Stimulated activated CD8-positive, alpha-beta memory T cell treated with anti-CD3 and anti-CD28 coated beads, Interleukin-4, amount 100 ng/mL, for 48 hours (primary cell): ENCODE measurements at regions not wholly inside any gene's neighbourhood (a gene's known extent, or its start where the extent isn't known, plus 50 kb on each side); places are given as distances from the start of the nearest gene placed in this dataset.

Experiments used
- DNase-seq: peaks from one replicate; pipeline ENCODE4 v3.0.0-alpha.2; 2020

DNA sequence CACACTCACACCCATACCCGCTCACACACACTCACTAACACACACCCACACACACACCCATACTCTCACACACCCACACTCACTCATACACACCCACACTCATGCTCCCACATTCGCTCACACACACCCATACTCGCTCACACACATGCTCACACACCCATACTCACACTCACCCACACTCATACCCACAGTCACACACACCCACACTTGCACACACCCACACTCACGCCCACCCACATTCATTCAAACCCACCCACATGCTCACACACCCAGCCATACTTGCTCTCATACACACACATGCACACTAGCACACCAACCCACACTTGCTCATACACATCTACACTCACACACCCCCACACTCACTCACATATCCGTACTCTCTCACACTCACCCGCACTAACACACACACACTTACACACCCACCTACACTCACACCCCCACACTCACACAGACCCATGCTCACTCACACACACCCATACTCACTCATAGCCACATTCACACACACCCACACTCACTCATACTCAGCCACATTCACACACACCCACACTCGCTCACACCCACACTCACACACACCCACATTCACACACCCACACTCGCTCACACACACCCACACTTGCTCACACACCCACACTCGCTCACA lies 322.4 kb upstream of the N4BP1 start:
- no peak for DNase-seq

DNA sequence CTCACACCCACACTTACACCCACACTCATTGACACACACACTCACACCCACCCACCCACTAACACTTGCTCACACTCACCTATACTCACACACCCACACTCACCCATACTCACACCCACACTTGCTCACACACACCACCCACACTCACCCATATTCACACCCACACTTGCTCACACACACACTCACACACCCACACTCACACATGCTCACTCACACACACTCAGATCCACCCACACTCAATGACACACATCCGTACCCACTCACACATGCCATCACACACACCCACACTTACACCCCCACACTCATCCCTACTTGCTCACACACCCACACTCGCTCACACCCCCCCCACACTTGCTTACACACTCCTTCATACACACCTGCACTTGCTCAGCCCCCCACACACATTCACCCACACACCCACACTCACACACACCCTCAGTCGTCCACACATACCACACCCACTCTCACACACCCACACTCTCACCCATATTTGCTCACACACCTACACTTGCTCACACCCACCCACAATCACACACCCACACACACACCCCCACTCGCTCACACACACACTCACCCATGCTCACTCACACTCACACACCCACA lies 321.1 kb upstream of the N4BP1 start:
- DNase-seq: no peak

DNA sequence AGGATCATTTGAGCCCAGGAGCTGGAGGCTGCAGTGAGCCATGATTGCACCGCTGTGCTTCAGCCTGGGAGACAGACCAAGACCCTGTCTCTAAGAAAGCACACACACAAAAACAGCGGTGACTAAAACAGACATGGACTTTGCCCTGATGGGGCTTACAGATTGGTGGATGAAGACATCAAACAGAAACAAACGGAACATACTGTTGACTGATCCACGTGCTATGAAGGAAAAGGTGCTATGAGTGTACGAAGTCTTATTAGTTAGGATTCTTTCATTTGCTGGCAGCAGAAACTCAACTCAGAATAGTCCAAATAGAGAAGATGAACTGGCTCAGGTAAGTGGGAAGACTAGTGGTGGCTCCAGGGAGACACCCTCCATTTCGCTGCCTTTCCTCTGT lies 309.8 kb upstream of the N4BP1 start:
- no peak for DNase-seq

DNA sequence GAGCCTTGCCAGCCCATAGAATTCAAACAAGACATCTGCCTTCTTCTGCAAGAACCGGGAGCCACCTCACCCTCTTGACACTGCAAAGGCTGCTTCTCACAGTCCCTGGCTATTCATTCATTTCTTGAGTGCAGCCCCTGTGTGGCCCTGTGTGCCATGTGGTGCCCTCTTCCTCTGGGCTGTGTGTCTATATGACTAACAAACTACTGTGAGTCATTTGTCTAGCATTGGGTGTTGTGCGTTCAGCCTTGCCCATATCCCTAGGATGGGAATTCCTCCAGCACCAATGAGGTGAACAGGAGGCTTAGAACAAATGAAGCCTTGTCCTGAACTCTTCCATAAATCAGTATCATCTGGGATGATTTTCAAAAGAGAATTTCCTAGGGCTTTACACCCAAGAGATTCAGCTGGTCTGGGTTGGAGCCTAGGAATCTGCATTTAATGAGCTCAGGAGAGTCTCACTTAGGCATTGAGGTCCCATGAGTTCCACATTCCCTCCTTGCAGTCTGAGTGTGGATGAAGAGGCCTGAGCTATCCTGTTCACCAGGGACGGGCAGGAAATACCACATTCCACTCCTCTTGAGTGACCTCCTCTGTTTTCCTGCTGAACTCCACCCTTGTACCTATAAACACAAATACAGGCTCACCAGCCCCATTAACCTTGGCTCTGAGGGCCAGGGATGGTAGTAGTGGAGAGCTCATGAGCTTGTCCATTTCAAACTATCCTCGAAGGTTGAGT lies 308.7 kb upstream of the N4BP1 start:
- DNase-seq: no peak

DNA sequence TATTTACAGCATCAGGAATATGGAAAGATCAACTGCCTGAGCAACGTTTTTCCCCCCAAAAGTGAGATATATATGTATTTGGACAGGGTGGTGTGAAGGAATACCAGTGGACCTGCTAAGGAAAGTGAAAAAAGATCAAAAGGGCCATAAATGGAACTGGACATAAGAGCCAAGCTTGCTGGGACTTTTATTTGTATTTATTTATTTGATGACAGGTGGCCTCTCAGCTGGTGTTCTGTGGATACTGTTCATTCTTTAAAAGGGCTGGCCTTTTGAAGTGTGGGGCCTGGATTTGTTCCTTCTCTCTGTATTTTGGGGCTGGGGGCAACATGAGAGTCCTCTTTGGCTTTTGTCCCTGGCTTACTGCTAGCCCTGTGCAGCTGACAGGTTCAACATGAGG lies 306.6 kb upstream of the N4BP1 start:
- DNase-seq: no peak

DNA sequence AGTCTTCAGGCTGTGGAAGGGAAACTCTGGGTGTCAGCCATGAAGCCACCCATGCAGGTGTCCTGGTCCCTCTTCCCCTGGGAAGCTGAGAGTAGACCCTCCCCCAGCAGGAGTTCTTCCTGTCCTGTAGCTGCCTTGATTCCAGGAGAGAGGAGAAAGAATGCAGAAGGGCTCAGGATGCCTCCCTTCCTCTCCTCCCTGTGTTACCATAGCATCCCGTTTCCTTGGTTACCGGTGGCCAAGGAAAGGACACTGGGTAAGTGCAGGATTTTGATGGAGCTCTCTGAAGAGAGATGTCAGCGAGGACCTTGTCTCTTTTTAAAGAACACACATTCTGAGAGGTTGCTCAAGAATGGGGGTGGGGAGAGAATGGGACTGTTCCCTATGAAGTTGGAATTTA lies 304.1 kb upstream of the N4BP1 start:
- no peak for DNase-seq

DNA sequence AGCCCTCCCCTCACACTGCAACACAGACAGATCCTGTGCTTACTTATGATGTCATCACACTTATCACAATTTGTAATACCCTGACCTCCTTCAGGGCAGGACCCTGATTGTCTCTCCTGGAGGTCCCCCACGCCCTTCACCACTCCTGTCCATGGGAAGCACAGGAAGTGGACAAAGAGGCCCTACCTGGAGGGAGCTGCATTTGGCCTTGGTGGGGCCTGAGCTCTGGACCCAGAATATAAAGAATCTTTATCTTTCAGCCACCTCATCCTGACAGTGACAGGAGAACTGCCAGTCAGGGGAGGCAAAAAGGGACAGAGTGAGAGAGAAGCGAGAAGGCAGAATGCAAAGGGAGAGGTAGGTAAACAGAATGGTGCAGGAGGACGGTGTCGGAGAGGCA lies 303.4 kb upstream of the N4BP1 start:
- DNase-seq: no peak

DNA sequence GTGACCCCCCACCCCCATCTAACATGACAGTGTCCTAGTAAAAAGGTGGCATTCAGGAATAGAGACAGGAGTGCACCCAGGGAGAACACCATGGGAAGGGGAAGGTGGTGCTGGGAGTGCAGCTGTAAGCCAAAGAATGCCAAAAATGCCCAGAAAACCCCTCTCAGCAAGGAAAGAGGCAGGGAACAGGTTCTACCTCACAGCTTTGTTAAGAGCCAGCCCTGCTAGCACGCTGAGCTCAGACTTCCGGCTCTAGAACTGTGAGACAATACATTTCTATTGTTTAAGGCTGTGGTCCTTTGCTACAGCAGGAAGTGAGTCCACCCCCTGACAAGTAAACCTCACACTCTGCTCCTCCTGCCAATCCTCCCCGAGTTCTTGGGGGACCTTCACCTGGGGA lies 302.4 kb upstream of the N4BP1 start:
- DNase-seq: no peak

DNA sequence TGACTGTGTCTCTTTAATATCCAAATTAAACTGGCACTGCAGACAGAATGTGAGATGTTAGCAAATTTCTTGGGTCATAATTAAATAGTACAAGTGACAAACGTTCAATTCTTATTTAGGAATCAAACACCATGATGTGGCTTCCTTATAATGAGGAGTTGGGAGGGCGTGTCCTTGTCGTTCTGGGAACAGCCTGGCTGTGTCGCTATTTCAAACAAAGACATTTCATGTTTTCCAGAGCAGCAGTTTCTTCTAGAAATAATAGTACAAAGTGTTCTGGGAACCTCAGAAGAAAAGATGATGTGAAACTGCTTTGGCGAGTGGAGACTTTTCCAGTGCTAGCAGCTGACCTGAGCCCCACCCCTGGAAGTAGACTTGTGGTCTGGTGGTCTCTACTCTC lies 301.7 kb upstream of the N4BP1 start:
- DNase-seq: no peak

DNA sequence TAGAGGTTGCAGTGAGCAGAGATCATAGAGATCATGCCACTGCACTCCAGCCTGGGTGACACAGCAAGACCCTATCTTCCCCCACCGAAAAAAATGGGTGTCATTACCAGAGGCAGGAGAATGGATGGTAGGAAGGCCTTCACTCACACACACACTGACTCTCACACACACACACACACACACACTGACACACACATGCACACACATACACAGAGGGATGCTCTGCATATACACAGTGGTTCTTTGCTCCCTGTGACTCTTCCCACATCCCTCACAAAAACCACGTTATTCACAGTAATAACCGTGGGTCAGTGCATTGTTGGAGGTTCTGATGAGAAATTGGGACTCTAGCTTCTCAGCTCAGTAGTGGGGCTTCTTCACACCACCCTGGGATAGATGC lies 300.2 kb upstream of the N4BP1 start:
- DNase-seq: no peak

DNA sequence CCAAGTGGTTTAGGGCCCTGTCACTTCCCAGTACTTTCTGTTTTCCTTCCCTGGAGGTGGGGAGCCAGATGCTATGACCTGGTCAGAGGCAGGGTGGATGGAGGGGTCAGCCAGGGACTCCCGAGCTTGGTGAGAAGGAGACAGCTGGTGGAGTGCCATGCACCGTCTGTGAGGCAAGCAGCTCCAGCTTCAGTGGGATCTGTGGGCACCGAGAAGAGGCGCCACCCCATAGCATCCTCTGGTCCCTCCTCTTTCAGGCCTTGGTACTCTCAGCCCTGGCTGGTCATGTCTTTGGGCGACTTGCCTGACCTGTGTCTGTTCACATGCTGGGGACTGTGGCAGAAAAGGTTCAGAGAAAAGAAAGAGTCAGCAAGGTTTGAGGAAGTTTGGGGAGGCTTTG lies 299.3 kb upstream of the N4BP1 start:
- DNase-seq: no peak

DNA sequence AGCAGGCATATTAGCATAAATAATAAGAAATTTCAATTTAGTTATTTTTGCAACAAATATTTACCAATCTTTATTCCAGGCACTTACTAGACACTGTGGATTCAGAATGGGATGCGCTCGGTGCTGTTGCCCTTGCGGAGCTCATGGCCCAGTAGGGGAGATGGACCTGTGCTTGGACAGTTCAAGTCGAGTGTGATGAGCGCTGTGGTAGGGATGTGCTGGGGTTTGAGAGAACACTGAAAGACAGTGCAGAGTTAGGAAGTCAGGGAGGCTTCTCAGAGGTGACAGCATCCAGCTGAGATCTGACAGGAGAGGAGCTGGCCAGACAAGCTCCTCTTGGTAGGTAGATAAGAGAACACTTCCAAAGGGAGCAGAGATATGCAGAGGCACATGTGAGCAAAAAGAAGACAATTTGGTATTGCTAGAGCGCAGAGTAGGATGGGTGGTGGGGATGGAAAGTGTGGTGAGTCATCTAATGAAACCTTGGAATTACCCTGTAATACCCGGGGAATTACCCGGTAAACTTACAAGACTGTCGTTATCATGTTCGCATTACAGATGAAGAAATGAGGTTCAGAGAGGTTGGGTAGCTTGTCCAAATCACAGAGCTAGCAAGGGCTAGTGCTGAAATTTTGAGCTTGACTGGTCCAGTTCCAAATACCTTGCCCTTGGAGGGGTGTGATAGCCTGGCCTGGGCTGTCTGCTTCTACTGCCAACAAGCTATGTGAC lies 298.1 kb upstream of the N4BP1 start:
- DNase-seq: no peak

DNA sequence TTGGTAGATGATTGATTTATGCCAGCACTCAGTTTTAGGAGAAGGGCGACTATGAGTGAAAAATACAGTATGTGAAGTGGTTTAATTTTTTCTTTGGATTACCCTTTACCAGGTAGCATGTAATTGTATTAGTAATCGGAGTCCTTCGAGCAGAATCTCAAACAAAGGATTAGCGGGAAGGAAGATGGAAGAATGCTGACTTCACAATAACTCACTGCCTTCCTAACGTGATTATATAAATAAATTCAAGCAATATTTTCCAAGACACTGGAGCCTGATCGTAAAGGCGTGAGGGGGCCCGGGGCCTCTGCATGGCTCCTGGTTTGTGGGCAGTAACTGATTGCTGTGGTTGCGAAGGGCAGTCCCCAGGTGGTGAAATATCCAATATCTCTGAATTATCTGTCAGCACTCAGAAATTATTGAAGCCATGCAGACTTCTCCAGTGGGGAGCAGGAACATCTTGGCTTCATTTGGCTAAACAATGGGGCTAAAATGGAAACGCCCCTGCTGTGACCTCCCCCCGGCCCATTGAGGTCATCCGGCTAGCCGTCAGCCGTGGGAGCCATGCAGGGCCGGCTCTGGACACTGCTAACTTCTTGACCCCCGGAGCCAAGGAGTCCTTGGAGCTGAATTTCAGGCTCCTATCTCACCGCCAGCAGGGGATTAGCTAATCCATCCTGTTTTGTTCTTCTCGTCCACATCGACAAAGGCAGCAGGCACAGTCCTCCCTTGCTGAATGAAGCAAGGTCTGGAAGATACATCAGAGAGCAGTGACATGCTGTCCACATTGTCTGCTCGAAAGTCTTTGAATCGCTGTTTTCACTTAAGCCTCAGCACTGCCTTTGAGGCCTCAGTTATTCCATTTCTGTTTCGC lies 295.9 kb upstream of the N4BP1 start:
- no peak for DNase-seq

DNA sequence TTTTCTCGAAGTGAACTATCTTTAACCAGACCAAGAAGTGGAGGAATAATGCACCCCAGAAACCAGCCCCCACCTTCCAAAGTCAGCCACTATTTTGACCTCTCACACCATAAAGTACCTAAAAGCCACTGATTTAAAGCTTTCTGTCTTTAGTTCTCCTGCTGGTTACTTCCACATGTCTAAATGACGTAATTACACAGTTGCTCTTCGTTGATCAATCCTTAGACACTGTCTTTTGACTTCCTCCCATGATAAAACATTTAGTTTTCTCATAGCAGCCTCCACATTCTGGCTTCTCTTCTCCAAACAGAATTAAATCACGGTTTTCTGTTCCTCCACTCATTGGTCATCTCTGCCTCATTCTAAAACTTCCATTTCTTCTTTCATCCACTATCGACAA lies 294.4 kb upstream of the N4BP1 start:
- DNase-seq: no peak

DNA sequence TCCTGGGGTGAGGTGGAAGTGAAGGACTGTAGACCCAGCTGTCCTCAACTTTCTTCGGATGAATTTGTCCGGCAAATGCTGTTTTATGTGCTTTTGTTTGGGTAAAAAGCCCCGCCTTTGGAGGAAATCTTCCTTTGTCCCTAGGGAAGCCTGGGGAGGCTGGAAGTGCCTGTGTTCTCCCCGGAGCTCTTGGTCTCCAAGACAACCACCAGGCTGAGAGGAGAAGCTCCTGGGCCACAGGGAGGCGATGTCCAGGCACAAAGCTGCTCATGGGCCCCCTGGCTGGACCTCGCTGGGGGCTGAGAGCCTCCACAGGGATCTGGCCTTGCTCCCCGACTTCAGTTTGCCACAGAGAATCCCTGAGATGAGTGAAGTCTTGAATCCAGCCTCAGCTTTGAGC lies 293.1 kb upstream of the N4BP1 start:
- no peak for DNase-seq

DNA sequence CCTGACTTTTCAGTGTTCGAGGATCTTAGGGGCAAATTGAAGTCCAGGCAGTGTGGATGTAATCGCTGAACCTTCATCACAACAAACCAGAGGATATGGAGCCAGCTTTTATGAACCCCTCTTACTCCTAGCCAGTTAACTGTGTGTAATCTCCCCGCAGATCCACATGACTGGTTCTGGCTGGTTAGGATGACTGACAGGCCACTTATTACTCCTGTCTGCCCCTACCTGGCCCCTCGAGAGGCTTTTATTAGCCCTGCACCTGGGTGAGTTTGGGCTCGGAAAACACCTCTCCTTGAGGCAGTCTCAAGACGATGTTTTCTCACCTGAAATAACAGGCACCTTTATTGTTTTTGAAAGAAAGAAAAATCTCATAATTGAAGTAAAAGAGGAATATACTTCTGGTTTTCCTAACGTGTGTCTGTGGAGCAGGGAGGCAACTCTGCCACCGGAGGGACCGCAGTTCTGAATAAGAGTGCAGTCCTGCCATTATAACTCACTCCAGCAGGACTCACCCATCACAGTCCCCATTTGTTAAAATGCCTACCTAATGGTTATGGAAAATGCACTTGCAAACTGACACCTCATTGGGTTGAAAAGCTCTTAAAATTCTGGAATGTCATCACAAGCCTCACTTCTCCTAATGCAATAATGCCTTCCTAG lies 291.9 kb upstream of the N4BP1 start:
- DNase-seq: no peak

DNA sequence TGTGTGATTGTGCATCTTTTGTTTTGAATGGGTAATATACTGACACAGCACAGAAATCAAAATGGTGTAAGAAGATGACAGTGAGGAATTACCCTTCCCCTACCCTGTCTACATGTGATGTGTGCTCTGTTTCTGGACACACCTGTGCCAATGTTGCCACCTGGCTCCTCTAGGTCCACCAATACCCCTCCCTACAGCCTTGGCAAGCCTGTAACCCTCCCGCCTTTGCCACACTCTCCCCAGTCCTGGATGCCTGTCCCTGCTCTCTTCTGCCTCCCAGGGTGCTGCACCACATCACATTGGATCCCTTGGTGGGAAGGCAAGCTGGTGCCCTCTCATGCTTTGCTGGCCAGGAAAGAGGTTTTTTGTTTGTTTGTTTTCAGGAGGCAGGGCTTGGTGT lies 289.5 kb upstream of the N4BP1 start:
- DNase-seq: no peak

DNA sequence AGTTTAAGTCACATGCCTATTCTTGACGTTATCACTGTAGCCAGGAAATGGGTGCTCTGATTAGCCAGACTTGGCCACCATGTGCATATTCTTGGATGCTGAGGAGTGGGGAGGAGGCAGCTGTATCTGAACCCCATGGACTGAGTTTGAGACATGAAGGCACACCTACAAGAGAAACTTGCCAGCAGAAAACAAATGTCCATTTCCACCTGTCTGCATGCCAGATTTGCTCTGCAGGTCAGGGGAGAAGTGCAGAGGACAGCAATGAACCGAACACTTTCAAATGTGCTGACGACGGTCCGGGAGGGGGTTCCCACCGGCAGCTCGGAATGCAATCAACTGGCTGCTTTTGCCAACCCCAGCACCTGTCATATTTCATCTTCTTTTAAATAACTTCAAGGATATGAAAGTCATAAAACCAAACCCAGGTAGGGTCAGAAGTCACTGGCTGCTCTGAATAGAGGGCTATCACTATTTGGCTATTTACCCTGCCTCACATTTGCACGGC lies 287.8 kb upstream of the N4BP1 start:
- DNase-seq: no peak

DNA sequence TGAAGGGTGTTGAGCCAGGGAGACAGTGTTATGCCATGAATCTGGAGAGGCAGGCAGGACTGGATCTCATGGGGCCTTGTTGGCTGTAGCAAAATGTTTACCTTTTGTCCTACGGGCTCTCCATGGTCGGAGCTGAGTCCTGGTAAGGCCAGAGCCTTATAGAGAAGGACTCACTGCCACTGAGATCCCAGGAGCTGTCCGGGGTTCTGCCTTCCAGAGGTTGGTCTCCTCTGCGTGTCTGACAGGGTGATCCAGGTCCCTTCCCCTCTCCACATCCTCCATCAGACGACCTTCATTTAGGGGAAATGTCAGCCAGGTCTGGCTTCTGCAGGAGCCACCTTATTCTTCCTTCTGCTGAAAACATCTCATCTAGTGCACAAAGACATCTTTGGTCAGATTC lies 285.2 kb upstream of the N4BP1 start:
- DNase-seq: no peak

DNA sequence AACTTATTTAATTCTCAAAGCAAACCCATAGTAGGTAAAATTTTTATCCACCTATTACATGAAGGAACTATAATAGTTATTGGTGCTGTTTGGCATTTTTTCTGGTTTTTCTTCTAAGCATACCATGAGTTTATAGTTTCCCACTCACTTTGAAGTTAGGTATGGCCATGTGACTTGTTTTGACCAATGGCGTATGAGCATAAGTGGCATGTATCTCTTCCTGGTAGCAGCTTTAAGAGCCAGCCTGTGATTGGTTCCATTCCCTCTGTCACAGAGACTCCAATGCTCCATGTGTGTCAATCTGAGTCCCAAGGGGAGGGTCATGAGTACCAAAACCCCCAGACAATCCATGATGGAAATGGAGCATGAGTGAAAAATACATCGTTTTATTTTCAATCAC lies 282.9 kb upstream of the N4BP1 start:
- DNase-seq: no peak

DNA sequence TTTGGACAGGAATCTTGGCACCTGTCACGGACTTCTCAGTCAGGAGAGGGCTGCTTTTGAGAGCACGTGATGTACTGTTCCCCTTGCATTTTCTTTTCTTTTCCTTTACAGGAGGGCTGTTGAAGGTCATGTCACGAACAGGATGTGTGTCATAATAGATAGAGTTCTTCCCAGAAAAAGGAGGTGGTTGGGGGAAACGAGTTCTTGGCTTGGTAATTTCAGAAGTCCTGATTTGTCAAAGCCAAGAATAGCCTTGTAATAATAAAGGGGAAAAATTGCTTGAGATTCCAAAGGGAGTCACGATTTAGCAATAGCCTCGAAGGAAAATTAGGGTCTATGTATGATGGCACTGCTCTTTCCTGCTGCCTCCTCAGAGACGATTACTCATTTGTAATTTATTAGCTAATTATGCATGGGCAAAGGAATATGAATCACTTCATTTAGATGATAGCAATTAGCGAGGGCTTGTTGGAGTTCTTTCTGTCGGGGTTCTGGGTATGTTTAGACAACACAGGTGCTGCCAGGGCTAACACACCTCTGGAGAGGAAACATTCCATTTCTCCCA lies 277.7 kb upstream of the N4BP1 start:
- DNase-seq: no peak

DNA sequence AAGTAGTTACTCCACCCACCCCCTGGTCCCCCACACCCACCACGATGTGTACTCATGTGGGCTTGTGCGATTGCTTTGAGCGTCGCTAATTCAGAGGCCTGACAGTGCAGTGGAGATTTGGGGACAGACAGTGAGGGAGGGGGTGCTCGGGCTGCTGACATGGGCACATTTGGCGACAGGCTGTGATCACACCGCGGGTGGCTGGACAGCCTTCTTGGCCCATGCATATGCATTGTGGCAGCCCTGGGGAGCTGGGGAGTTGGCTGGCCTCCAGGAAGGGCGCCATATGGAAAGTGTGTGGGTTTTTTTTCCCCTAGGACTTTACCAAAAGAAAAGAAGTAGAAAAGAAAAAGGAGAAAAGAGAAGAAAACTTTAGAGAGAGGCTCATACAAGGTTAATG lies 275.5 kb upstream of the N4BP1 start:
- no peak for DNase-seq
